ENCODE measurements at regions not wholly inside any gene's neighbourhood (a gene's known extent, or its start where the extent isn't known, plus 50 kb on each side); places are given as distances from the start of the nearest gene placed in this dataset.

DNA sequence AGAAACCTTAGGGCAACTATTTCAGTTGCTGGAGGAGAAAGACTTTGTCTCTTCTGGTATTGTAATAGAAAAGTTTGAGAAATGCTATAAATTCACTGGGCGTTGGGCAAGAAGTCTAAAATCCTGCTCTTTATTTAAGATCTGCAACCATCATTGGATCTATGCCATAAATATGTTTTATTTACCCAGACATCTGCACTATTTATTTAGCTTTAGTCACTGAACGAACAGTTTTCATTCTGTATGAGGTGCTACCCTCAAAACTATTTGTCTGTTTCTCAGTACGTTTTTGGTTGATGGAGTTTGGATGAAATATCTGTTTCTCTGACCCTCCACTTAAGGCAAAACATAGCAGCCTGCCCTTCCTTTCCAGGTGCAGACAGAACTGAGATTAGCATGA lies 171.5 kb downstream of the SNX19 start:
- ATAC-seq: no peak

DNA sequence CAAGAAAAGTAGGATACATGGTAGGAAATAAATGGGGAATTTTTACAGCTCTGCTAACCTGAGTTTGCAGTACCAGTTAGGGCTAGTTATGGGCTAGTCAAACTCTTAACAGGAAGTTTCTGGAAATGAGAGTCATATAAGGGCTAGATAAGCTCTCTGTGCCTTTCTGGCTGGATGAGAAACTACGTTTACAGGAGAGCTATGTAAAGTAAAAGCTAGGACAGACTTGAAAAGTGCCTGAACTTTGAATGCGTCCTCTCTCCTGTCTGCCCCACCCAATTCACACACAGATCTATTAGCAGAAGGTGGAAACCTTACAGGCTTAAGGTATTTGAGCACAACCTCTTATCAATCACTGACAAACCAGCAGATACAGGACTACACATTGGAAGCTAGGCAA lies 167.1 kb downstream of the SNX19 start:
- ATAC-seq: no peak

DNA sequence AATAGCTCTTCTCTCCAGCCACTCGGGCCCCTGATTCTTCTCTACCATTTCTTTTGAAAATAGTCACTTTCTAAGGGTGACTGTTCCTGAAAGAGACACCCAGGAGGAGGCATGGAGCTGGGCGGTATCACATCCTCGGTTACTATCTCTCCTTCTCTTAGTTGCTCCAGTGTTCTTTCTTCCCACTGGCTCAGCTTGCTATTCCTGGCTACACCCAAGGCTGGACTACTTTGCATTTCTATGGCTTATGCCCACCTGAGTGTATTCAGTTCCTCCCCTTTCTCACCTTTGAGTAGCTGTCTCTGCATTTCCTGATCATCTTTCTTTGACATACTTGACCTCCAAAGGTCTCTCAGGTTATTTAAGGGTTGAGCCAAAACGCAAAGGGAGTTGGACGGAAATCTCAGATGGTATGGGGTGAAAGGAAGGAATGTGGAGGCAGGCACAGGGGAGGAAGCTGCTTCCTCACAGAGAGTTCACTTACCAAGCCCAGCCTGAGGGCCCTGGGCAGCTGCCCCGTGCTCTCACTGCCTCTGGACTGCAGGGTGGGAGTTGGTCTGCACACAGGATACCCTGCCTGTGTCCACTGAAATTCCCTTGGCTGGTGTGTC lies 155.7 kb downstream of the SNX19 start:
- no peak for ATAC-seq

DNA sequence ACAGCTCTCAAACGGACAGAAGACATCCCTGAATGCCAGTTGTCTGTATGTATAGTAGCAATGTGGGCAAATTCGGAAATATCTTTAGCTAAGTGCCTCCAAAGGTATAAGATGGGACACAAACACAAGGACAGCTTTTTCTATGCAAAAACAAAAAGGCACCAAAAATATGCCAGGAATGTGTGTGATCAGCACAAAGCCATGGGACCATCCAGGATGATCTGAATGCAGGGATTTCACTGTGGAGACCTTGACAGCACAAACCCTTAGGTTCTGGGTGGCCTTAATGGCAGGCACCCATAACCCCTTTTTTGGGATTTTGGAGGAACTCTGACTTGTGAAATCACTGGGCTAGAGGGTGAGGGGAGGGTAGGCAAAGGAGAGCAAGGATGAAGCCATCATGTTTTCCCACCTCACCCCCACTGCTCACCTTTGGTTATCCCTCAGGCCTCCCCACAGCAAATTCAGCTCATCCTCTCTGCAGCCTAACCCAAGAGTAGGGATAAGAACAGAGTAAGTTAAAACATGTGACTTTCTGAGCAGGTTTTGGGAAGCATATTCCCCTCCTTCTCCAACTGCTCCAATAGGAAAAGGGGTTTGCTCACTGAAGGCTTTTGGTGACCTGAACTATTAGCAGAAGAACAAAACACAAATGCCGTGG lies 154.6 kb downstream of the SNX19 start:
- no peak for ATAC-seq

DNA sequence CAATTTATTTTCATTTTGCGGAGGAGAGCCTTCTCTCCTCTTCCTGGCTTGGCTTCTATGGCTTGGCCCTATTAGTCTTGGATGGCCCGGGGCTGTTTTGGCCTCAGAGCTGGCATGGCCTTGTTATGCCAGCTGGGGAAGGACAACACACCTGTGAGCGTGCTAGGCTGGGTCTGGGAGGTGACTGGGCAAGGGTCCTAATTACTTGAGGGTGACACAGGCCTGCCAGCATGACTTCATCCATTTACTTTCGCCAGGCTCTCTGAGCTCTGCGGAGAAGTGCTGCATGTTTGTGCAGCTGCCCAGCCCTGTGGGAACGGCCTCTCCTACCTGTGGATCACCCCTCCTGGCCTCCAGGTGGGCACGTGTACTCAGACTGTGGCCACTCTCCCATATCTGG lies 153.6 kb downstream of the SNX19 start:
- ATAC-seq: peak; percentile 72

DNA sequence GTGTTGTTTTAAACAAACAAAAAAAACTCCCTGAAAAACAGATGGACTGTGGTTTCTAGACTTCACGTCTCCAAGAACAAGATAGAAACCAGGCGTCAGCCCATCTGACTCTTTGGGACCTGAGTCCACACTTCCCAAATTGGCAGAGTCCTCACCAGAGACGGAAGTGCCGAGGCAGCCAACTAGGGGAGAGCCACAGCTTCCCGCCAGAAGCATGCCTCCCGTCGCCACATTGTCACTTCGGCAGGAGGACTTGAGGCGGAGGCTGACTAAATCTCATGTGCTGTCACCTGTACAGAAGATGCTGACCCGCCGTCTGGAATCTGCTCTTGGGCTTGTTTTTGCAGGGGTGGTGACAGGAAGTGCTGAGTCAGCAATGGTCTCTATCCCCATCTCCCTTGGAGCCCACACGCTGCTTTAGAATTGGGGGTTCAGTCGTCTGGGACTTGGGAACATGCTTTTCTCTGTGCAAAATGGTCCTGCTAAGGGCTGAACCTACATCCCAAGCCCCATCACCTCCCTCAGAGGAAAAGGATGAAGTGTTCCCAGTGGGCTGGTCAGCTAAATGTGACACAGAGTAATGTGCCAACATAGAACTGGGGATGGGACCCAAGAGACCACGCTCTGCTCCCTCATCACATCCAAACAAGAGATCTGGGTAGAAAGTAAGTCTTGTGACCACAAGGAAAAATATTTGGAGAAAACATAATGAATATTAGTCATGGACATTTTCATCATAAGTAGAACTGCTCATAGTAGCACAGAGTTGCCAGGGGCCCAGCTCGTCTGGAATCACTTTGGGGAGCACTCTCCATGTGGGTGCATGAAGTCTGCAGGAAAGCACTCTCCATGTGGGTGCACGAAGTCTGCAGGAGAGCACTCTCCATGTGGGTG lies 152.9 kb downstream of the SNX19 start:
- ATAC-seq: no peak

DNA sequence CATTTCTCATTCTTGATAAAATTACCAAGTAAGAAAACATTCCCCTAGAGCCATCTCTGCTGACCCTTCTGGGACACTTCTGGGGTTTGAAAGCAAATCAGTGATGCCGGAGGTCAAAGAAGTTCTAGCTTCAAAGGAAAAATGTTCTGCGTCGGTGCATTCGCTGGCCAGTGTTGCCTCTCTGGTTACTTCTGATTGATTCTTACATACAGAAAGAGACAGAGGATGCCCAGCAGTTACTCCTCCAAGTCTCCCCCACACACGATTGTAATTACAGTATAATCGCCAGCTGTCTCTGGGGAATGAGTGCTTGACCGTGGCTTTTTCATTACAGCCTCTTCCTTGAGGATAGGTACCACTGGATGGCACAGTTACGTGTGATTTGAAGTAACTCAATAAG lies 150.9 kb downstream of the SNX19 start:
- no peak for ATAC-seq

DNA sequence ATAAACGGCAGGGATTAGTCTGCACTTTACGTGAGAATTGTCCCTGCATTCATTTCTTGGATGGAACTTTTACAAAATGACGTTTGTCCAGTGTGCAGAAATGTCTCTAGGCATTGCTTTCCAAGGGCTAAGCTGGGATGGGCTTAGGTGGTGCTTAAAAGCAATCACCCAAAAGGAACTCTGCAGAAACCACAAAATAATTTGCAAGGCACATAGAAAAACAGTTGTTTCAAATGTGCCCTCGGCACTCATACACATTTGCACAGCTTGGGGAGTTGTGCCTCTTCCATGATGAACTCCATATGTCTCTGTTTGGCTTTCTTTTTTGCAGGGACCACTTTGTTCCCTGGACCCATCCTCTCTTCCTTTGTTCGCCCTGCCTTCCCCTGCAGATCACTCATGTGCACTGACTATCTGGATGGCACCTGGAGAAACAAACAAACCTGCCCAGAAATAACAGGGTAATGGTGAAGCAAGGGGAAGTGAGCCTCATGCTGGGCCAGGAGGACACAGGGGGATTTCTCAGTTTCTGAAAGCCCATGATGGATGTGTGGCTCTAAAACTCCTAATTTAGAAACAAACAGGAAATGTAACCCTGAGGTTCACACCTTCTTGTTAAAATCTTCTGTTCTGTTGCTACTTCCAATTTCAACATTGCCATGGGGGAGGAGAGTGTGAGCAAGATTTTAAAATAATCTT lies 150.2 kb downstream of the SNX19 start:
- no peak for ATAC-seq

DNA sequence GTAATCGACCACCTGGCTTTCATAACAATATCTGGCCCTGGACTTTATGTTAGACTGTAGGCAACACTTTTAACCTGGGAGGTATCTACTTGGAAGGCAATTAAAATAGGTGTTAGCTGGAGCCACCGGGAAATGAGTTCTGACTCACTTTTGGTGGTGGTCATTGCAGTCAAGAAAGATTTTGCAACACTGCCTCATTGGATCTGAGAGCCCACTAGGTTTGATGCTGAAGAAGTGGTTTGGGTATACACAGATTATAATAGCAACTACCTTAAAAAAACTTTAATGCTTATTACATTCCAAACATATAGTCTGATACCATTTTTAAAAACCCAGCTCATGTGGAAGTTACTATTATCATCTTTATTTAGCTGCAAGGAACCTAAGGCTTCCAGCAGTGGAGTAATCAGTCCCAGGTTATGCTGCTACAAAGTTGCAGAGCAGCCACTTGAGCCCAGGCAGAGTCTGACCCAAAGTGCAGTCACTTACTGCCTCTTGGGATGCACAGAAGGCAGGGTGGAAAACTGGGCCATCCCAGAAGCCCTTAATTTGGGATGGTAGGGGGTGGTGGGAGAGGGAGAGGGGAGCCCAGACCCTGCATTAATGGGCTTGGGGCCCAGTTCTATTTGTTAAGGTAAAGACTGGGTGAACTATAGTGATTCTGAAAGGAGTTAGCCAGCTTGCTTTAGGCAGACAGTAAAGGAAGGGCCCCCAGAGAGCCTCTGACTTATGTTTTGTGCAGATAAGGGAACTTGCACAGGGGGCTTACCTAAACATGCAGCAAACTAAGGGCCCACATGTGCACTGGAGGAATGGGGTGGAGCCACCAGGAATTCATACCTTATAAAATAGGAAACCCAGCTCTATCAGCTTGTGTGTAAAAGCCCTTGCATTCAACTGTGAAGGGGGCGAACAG lies 149.4 kb downstream of the SNX19 start:
- no peak for ATAC-seq

DNA sequence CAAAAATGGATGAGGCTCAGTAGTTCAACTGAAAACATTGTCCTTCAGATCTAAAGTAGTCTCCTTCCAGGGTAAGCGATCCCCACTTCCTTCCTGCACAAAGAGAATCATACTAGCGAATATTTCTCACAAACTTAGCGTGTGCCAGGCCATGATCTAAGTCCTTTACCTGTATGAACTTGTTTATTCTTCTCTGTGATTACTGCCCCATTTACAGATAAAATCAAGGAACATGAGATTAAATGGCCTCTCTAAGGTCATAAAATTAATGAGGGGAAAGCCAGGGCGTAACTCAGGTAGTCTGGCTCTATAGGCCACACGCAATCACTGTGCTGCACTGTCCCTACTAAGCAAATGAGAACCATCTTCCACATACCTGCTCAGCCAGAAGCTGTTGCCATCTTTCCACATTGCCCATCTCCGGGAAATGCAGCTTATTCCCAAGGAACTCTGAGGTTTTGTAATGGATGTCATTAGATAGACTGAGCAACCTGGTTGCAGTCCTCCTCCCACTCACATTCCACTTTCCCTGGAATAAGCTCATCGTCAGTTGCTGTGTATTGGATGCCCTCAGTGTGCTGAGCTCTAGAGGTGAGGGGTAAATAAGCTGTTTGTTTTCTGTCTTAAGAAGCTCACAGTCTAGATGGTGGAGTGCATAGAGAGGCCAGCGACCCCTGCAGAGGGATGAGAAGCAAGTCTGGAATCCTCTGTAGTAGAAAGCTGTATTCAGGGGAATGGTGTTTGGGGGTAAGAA lies 146.3 kb downstream of the SNX19 start:
- ATAC-seq: no peak

DNA sequence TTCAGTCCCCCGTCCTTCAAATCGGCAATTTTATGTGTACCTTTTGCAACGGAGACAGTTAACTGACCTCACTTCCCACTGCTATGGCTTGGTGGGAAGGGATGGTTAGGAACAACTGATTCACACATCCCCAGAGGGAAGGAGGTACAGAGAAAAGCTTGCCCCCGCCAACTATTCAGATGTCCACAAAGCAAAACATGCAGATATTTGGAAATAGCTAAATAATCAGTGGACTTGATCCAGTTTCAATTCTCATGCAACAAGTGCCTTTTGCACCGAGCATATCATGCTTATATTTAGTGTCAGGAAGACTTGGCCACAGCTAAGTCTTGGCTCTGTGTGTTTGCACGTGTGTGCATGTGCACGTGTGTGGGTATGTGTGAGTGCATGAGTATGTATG lies 144.6 kb downstream of the SNX19 start:
- ATAC-seq: no peak

DNA sequence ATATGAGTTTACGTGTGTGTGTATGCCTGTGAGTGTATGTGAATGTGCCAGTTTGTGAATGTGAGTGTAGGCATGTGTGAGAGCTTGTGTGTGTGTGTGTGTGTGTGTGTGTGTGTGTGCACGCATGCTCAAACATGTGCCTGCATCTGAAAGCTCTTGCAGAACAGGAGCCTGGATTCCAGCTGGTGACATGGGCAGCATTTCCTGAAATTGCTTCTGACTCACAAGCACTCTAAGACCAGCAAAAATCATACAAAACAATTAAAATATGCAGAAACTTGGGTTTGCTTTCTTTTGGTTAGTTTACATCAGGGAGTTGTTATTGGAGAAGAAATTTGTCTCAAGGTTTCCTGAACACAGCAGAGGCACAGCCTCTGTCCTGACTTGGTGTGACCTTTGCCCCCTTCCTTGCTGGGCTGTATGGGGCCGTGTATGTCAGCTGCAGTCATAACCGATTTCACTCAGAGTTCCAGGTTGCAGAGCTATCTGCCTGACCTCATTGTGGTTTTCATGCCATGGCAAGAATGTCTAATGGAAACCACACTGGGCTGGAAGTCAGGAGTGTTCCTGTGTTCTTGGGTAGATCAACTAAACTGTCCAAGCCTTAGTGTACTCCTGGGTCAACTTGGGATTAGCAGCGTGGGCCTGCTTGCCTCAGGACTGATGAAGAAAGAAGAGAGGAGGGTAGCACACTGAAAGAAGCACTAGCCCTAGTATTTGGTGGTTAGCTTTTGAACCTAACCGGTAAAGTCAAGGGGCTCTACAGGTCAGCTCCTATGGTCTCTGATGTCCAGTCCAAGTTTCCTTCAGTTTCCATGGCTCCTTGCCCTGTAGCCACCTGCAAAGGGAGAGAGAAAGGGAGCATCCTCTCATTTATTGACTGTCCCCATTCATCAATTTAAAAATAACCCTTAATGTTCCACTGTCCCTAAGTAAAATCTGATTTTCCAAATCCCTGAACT lies 143.7 kb downstream of the SNX19 start:
- ATAC-seq: peak; percentile 40

DNA sequence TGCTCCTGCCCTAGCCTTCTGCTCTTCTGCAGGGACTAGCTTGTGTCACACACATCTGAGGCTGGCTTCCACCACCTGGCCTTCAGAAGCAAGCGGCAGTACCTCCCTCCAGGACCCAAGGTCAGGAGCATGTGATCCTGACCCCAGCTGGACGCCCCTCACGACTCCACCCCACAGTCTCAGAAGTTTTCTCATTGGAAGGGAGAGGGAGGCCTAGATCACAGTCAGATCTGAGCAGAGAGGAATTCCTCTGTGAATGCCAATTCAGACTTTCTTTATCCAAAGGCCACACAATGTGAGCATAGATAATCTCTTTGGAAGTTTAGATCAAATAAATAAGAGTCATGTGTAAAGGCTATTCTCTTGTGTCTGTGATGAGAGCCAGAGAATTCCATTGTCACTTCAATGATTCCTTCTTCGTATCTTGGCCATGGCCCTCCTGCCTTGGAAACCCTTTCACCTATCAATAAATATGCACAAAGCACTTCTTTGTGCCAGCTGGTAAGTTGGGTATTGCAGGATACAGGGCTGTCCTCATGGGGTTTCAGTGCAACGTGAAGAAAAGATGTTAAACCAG lies 142.9 kb downstream of the SNX19 start:
- no peak for ATAC-seq

DNA sequence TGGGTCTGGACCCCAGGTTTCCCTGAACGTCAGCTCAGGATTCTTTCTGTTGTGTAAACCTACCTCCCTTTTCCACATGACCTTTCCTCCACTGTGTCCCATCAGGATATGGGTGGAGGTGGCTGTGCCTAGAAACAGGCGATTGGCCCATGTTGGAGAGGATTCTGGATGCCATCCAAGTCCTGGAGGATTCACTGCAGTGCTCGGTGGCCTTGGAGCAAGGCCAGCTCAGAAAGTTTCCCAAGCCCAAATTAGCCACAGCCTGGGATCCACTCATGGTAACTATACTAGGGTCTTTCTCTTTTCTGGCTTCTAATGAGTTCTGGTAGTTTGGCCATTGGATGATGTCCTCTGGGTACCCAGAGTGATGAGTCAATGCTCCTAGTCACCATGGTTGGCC lies 141.6 kb downstream of the SNX19 start:
- no peak for ATAC-seq

DNA sequence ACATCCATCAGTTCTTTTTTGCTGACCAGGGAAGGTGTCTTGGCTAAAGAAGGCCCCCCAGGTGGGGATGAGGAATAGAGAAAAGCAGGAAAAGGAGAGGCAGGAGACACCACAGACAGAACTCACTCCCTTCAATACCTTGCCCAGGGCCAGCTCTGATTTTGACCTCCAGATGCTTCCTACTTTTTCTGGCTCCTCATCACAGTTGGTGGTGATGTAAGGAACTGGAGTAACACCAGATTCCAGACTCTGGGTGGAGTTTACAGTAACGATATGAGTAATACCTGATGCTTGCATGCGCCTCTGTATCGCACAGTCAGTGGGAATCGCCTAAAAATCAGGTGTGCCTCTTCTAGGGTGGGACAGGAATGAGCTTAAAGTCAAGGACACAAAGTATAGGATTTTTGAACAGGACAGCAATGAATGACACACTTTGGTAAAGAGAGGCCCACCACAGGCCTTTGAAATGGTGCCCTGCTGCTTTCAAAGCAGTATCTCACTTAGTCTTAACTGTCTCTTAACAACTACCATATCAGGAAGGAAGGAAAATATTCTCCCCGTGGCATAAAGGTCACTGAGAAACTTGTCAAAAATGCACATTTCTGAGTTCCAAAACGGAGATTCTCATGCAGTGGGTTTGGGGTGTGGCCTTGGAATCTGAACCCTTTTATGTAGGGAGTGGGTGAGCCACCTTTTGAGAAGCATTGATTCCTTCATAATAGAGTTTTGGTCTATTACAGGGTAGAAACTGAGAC lies 140.8 kb downstream of the SNX19 start:
- ATAC-seq: peak; percentile 88

DNA sequence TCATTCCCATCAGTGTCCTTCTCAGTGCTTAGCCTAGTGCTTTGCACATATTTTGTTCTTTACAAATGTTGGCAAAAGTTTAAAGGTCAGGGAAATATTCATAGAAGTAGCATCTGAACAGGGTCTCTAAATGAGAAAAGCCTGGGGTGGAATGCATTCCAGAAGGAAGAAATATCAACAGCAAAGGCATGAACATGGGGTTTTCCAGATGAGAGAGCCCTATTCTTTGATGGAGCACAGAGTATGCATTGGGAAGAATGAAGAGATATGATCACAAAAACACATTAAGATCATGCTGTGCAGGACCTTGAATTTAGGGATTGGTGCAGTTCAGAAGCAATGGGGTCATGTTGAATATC lies 140.2 kb downstream of the SNX19 start:
- ATAC-seq: no peak

DNA sequence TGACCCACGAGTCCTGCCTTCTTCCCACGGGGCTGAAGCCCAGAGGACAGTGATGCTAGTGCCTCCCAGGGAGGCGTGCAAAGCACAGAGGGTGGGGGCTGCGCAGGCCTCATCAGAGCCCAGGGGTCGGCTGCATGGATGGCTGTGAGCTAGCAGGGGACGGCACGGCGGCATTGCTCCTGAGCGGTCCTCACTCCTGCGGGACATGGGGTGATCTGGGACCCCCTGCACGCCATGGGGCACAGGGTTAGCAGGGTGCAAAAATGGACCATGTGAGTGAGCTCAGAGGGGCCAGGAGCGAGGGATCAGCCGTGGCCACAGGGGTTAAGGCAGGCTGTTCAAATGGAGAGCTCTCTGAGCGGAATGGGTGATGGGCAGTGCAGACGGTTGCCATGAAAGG lies 138.3 kb downstream of the SNX19 start:
- no peak for ATAC-seq

DNA sequence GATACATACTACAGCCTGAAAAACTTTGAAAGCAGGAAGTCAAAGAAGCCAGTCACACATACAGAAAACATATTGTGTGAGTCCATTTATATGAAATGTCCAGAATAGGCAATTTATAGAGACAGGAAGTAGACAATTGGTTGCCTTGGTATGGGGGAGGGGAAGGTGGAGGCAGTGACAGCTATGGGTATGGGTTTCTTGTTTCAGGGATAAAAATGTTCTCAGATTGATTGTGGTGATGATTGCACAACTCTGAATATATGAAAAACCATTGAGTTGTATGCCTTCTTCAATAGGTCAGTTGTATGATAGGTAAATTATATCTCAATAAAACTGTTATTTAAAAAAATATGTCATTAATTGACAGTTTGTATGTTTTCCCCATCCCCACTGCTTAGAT lies 137.6 kb downstream of the SNX19 start:
- no peak for ATAC-seq

DNA sequence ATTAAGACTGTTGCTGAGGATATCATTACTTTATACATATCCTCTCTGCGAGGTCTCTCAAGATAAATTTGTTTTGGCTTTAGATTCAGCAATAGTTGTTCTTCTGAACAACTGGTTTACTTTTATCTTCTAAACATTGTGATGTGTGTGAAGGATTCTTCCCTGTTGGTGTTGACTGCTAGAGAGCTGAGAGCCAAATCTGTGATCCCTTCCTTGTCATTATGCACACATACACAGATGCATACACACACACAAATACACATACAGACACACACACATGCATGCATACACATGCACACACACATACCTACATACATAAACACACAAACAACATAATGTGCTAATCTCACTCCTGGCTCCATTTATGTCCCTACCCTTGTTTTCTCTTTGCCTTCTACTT lies 137.0 kb downstream of the SNX19 start:
- no peak for ATAC-seq

Data from esophagus mucosa (tissue), 1 donor.